ENCODE measurements at regions not wholly inside any gene's neighbourhood (a gene's known extent, or its start where the extent isn't known, plus 50 kb on each side); places are given as distances from the start of the nearest gene placed in this dataset.

DNA sequence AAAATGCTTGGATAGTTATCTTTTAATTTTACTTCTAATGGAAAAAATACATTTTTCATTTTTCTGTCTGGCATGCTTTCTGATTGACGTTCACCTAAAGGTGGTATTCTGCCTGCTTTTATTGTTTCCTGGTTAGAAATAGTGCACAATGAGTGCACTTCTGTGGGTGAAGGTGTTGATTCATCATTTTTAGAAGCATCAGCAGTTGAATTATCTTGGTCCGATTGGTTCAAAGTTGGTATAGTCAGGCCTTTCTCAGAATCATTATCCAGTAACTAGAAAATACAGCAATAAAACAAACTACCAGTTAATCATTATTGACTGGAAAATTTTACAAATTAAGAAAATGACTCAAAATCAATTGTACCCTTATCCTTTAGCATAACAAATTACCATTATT, 84.5 kb downstream of the STRADB start:
- TF ChIP-seq EZH2 (IDR thresholded peaks at IDR 0.05; ENCODE audit: insufficient read depth, poor library complexity, severe bottlenecking) (no peak), EZH2phosphoT487 (IDR thresholded peaks at IDR 0.05; ENCODE audit: insufficient read depth, low read depth) (no peak)

All from GM23248 (cell line).